ENCODE measurements at regions not wholly inside any gene's neighbourhood (a gene's known extent, or its start where the extent isn't known, plus 50 kb on each side); places are given as distances from the start of the nearest gene placed in this dataset.

- in situ Hi-C loops (cut with MboI) (no loop called here), intact Hi-C loops (cut with micrococcal nuclease; ENCODE audit: unreplicated experiment) (no loop called here)
- no peak overlapping the region for H3K27ac ChIP-seq (ENCODE audit: control insufficient read depth, insufficient read depth)
- no peak for TF ChIP-seq RELA (IDR thresholded peaks at IDR 0.05; ENCODE audit: borderline replicate concordance, partially characterized antibody)
- no peak for TF ChIP-seq KDM1A (IDR thresholded peaks at IDR 0.05; ENCODE audit: borderline replicate concordance)
- no peak for TF ChIP-seq HCFC1 (IDR thresholded peaks at IDR 0.05; ENCODE audit: low read length)
- TF ChIP-seq HDGF (IDR thresholded peaks at IDR 0.05) = no peak
- TF ChIP-seq LARP7 (IDR thresholded peaks at IDR 0.05) = no peak
- no peak for TF ChIP-seq JUNB (IDR thresholded peaks at IDR 0.05)
- TF ChIP-seq SMARCA5 (IDR thresholded peaks at IDR 0.05) = no peak
- TF ChIP-seq SMC3 (IDR thresholded peaks at IDR 0.05; ENCODE audit: borderline replicate concordance, low read length) = no peak
- no peak for TF ChIP-seq ZNF384 (IDR thresholded peaks at IDR 0.05; ENCODE audit: borderline replicate concordance, low read depth, low read length)
- TF ChIP-seq YBX1 (IDR thresholded peaks at IDR 0.05) = no peak
- no peak for TF ChIP-seq BACH1 (IDR thresholded peaks at IDR 0.05; ENCODE audit: borderline replicate concordance)
- no peak for FAIRE-seq
- WGBS (ENCODE audit: insufficient coverage, insufficient replicate concordance, low lambda C conversion rate, missing lambda C conversion rate) = 0% methylated on average over 1 of the region's 1 CpG
- H3K9me3 ChIP-seq (replicated peaks; ENCODE audit: control insufficient read depth, insufficient read depth, low read length) = no peaks in the 10 kb centered on the region
- no peaks in the 10 kb centered on the region for H3K79me2 ChIP-seq (ENCODE audit: control insufficient read depth, insufficient read depth, low read length)
- no peaks in the 10 kb centered on the region for H3K36me3 ChIP-seq (ENCODE audit: control insufficient read depth in 2 of 2, insufficient read depth in 2 of 2, low read length in 1 of 2)
- H2AFZ ChIP-seq (ENCODE audit: control insufficient read depth, low read depth, low read length) = no peak overlapping the region
- H3K9ac ChIP-seq (ENCODE audit: control insufficient read depth, insufficient read depth, low read length) = no peak overlapping the region
- ATAC-seq = no peak
- POLR2A ChIA-PET = no interaction called here
- CTCF ChIA-PET = interaction anchor here (1.3 kb wide), 1 partner anchor 32 kb away, joined by 4 read pairs; no protein-coding TSS in a partner anchor
- no peak overlapping the region for H3K4me2 ChIP-seq (ENCODE audit: control insufficient read depth, insufficient read depth)
- RAD21 ChIA-PET (ENCODE audit: unreplicated experiment) = no interaction called here
- SMC1A ChIA-PET (ENCODE audit: uncharacterized antibody, unreplicated experiment) = interaction anchor here (0.7 kb wide), 1 partner anchor 27 kb away, joined by 3 read pairs; no protein-coding TSS in a partner anchor
- DNase-seq (ENCODE audit: low read depth, low spot score) = no peak
- H4K20me1 ChIP-seq (ENCODE audit: control insufficient read depth, insufficient read depth) = no peaks in the 10 kb centered on the region
- no peaks in the 10 kb centered on the region for H3K27me3 ChIP-seq (replicated peaks in 1 of 2; ENCODE audit: control insufficient read depth in 2 of 2, insufficient read depth in 2 of 2, low read length in 1 of 2)
- H3K4me1 ChIP-seq (ENCODE audit: control insufficient read depth, insufficient read depth, low read length) = no peaks in the 10 kb centered on the region
- BruUV-seq (replicated peaks) = no TSS peak
- no peak overlapping the region for H3K4me3 ChIP-seq
These were observed 279.6 kb downstream of the ADGB start for GRCh38 chr6:146878168-146878951.

All from GM12878 (cell line).